Raji (cell line): ENCODE measurements at regions not wholly inside any gene's neighbourhood (a gene's known extent, or its start where the extent isn't known, plus 50 kb on each side); places are given as distances from the start of the nearest gene placed in this dataset.

Experiments used
- POLR2A ChIP-seq: IDR thresholded peaks from 2 replicates; pipeline ENCODE4 v1.6.1; 2011; ENCODE audit warnings: low read depth, low read length, control low read depth; ENCODE audit not compliant: insufficient read depth

- TF ChIP-seq POLR2A, result no peak
These were observed 309.1 kb upstream of the C2CD4B start for GRCh38 chr15:62474021-62474770.

- TF ChIP-seq POLR2A, result no peak
These were observed 309.7 kb upstream of the C2CD4B start for GRCh38 chr15:62474771-62475124.

DNA sequence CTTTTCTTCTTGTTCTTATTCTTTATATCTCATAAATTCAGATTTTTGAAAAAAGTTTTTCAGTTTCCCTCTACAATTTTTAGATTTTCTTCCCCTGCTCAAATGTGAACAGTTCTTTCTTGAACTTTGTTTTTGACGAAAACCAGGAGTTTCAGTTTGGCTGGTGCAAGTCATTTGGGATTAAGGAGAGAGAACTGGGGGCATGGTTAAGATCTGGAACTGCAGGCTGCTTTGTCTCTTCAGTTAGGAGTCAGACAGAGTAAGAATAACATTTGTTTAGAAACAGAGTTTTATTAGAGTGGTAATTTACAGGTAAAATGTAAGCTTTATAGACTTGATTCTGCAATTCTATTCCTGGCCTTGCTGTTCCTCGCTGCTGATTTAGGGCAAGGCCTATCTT is 310.5 kb upstream of the C2CD4B start:
- TF ChIP-seq POLR2A, result no peak

DNA sequence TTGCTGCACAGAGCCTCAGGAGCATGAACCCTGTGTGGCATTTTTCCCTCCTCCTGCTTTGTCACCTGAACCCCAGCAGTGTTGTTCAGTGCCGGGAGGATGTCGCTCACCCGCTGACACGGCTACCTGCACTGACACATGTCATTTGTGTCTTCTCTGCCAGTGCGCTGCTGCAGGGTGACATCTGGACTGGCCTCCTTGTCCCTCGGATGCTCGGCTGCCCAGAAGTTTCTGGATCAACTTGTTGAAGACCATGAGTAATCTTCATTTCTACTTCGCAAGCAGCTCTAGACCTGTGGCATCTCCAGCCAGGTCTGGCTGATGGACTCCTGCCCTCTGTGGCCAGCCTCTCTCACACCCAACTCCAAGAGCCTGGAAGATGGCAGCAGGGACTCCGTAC is 311.1 kb upstream of the C2CD4B start:
- TF ChIP-seq POLR2A, result no peak

DNA sequence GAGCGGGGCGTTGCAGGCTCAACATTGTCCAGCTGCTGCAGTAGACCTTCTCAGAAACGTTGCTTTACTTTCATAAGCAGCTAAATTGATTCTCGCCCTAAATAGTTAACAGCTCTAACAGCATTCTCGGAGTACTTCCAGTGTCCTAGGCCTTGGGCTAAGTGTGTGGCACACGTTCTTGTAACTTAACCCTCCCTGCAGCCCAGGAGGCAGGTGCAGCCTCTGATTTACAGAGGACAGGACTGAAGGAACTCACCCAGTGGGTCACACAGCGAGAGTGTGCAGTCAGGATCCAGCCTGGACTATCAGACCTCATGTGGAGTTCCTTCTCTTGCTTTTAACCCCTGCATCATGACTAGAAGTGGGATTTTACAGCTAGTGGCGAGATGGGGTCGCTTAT is 312.8 kb upstream of the C2CD4B start:
- no peak for TF ChIP-seq POLR2A

- TF ChIP-seq POLR2A, result no peak
These were observed 317.8 kb upstream of the C2CD4B start for GRCh38 chr15:62482785-62483429.

DNA sequence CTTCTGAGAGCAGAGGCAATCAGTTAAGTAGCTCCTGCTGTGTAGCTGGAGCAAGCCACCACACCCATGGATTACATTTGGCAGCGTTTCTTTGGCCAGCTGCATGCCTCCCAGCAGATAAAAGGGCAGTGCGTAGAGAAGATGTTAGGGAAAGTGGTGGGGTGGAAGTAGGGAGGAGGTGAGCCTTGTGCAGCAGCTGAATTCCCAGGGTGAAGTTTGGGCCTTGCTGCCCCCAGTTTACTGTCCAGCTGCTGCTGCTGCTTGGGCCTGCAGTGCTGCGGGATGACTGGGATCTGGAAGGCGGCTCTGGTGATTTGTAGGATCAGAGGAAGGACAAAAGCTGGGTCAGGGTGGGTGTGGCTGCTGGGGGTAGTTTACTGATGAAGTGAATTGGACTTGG is 318.7 kb upstream of the C2CD4B start:
- TF ChIP-seq POLR2A, result no peak

GRCh38 chr15:62485170-62485720 is 320.2 kb upstream of the C2CD4B start:
- TF ChIP-seq POLR2A, result no peak

GRCh38 chr15:62486041-62486440 is 321.0 kb upstream of the C2CD4B start:
- TF ChIP-seq POLR2A, result no peak

GRCh38 chr15:62488387-62488786 is 323.3 kb upstream of the C2CD4B start:
- TF ChIP-seq POLR2A, result no peak

DNA sequence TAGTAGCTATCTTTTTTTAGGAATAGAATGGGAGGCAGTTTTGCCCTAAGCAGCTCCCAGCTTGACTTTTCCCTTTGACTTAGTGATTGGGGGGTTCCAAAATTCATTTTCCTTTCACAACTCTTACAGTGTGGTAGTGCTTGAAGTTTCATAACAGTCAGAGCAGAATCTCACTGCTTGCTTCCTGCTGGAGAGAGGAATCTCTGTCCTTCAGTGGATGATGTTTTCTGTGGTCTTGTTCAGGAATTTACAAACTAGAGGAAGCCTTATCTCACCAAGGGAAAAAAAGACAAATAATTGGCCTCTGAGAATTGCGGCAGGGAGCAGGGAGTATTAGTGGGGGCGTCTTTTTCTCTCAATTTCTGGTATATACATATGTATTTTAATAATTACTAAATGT is 326.6 kb upstream of the C2CD4B start:
- no peak for TF ChIP-seq POLR2A

GRCh38 chr15:62492900-62493299 is 327.8 kb upstream of the C2CD4B start:
- TF ChIP-seq POLR2A, result no peak

GRCh38 chr15:62494197-62494596 is 329.1 kb upstream of the C2CD4B start:
- TF ChIP-seq POLR2A, result no peak

DNA sequence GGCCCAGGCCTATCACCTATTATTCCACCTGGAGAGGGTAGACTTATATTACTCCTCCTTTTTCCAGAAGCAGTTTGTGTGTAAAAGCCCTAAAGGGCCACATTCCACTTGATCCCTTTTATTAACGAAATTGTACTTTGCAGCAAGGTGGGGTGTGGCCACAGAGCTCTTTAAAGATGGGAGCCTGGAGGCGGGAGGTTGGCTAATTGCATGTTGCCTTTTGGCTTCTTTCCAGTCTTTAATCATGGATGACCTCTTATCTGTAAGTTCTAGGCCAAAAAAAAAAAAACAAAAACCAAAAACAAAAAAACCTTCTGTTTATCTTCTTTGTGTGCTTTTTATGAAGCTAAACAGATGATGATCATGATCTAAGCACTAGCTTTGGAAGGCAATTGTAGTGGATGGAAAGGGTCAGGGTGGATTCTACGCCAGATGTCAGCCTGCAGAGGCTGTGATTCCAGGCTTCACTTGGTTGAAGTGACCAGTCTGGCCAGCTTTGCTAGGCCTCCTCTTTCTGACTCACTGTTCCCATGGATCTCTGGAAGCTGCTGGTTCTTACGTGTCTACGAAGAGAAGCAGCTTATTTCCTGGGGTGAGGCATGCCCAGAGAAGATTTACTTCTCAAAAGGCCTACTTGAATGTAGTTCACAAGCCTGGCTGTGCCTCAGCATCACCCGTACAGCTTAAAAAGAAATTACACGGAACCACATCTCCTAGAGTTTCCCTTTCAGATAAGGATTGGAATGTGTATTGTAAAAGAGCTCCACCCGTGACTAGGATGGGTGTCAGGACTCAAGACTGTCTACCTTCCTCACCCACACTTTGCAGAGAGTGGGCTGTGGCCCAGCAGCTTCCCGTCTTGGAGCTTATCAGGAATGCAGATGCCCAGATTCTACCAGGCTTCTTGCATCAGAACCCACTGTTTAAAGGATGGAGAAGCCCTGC is 330.9 kb upstream of the C2CD4B start:
- no peak for TF ChIP-seq POLR2A

DNA sequence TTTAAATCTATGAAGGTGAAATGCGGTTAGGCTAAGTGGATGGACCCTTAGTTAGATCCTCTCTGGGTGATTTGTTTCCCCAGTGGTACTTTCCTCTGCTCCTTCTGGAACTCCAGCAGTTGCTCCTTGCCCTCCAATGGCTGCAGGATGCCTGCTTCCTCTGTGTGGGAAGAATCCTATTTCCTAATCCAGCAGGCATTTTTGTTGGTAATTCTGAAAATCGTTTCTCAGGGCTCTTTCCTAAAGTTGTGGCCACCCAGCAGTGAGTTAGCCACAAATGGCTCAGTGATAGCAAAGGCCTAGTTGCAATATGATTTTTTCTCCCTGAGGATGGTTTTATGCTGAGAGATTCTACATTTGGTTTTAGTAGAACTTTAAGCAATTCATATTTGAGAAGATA is 332.3 kb upstream of the C2CD4B start:
- no peak for TF ChIP-seq POLR2A
